Neural cell (in vitro differentiated cells): ENCODE measurements at regions not wholly inside any gene's neighbourhood (a gene's known extent, or its start where the extent isn't known, plus 50 kb on each side); places are given as distances from the start of the nearest gene placed in this dataset.

ENCODE experiments used
- H2AFZ ChIP-seq: fragments of 200-600, 300-800 bp; sonication (generic), shearing (Covaris generic); 2 replicates; pipeline ENCODE4 v1.6.0; 2014; ENCODE audit warnings: low read depth, mild to moderate bottlenecking, antibody characterized with exemption, low read length, moderate library complexity
- H3F3A ChIP-seq: fragments of 200-600 bp; shearing (Covaris generic); 2 replicates; pipeline ENCODE4 v1.6.1; 2016; ENCODE audit warnings: mild to moderate bottlenecking, moderate library complexity, mixed read lengths, antibody characterized with exemption, low read length; ENCODE audit not compliant: insufficient read depth, poor library complexity, severe bottlenecking
- H3K27ac ChIP-seq: fragments of 200-600, 300-800 bp; sonication (generic), shearing (Covaris generic); 2 replicates; pipeline ENCODE4 v1.5.1; 2014; ENCODE audit warnings: mild to moderate bottlenecking, low read length, moderate library complexity
- H3K27me3 ChIP-seq: fragments of 300-800, 200-600 bp; sonication (generic), shearing (Covaris generic); 2 replicates; pipeline ENCODE4 v1.6.0; 2014; ENCODE audit warnings: mild to moderate bottlenecking, low read depth, low read length, moderate library complexity; ENCODE audit not compliant: insufficient read depth
- H3K36me3 ChIP-seq: fragments of 300-800, 200-600 bp; sonication (generic), shearing (Covaris generic); 2 replicates; pipeline ENCODE4 v1.5.1; 2014; ENCODE audit warnings: mild to moderate bottlenecking, antibody characterized with exemption, low read length, moderate library complexity; ENCODE audit not compliant: insufficient read depth
- H3K4me2 ChIP-seq: fragments of 300-800, 200-600 bp; sonication (generic), shearing (Covaris generic); 2 replicates; pipeline ENCODE4 v1.6.0; 2014; ENCODE audit warnings: mild to moderate bottlenecking, low read length
- H3K4me3 ChIP-seq: fragments of 300-800, 200-600 bp; sonication (generic), shearing (Covaris generic); 2 replicates; pipeline ENCODE4 v1.5.1; 2014; ENCODE audit warnings: mild to moderate bottlenecking, low read length, moderate library complexity
- H3K79me2 ChIP-seq: fragments of 200-600 bp; shearing (Covaris generic); replicated peaks from 2 replicates; pipeline ENCODE4 v1.6.0; 2014; ENCODE audit warnings: mild to moderate bottlenecking, low read length, moderate library complexity; ENCODE audit not compliant: insufficient read depth
- H3K9ac ChIP-seq: fragments of 300-800, 200-600 bp; sonication (generic), shearing (Covaris generic); 2 replicates; pipeline ENCODE4 v1.6.1; 2016; ENCODE audit warnings: mild to moderate bottlenecking, low read length, mixed read lengths
- H3K9me2 ChIP-seq: fragments of 200-600 bp; shearing (Covaris generic); 2 replicates; pipeline ENCODE4 v1.6.1; 2016; ENCODE audit warnings: mild to moderate bottlenecking, low read length, mixed read lengths; ENCODE audit not compliant: insufficient read depth
- H3K9me3 ChIP-seq: fragments of 200-600, 300-800 bp; sonication (generic), shearing (Covaris generic); 2 replicates; pipeline ENCODE4 v1.6.1; 2016; ENCODE audit warnings: mild to moderate bottlenecking, mixed run types, low read length, moderate library complexity, mixed read lengths
- H4K20me1 ChIP-seq: fragments of 200-600 bp; shearing (Covaris generic); 2 replicates; pipeline ENCODE4 v1.6.1; 2016; ENCODE audit warnings: mild to moderate bottlenecking, mixed run types; ENCODE audit not compliant: insufficient read depth
- CTCF ChIP-seq: fragments of 450-650 bp; IDR thresholded peaks from 2 replicates; pipeline ENCODE4 v1.5.1; 2014; ENCODE audit warnings: antibody characterized with exemption, mild to moderate bottlenecking, moderate library complexity; ENCODE audit not compliant: poor library complexity, severe bottlenecking
- EP300 ChIP-seq: fragments of 450-650 bp; conservative IDR thresholded peaks from 2 replicates; pipeline ENCODE4 v1.6.1; 2014; ENCODE audit warnings: antibody characterized with exemption, mild to moderate bottlenecking, moderate library complexity; ENCODE audit not compliant: poor library complexity, severe bottlenecking
- EZH2 ChIP-seq: fragments of 200-600, 300-800 bp; shearing (Covaris generic), sonication (generic); IDR thresholded peaks from 2 replicates; pipeline ENCODE4 v1.6.1; 2014; ENCODE audit warnings: antibody characterized with exemption, low read length, borderline replicate concordance, mild to moderate bottlenecking; ENCODE audit not compliant: insufficient read depth, poor library complexity, severe bottlenecking
- MXI1 ChIP-seq: fragments of 450-650 bp; conservative IDR thresholded peaks from 2 replicates; pipeline ENCODE4 v1.6.1; 2014; ENCODE audit warnings: antibody characterized with exemption, mild to moderate bottlenecking; ENCODE audit not compliant: poor library complexity, severe bottlenecking
- POLR2AphosphoS5 ChIP-seq: IDR thresholded peaks from 2 replicates; pipeline ENCODE4 v1.6.1; 2012
- RAD21 ChIP-seq: fragments of 450-650 bp; conservative IDR thresholded peaks from 2 replicates; pipeline ENCODE4 v1.6.1; 2014; ENCODE audit warnings: antibody characterized with exemption, mild to moderate bottlenecking, moderate library complexity
- REST ChIP-seq: IDR thresholded peaks from 2 replicates; pipeline ENCODE4 v1.6.1; 2012; ENCODE audit warnings: borderline replicate concordance
- SMC3 ChIP-seq: fragments of 450-650 bp; conservative IDR thresholded peaks from 2 replicates; pipeline ENCODE4 v1.6.1; 2014; ENCODE audit warnings: antibody characterized with exemption, mild to moderate bottlenecking, moderate library complexity; ENCODE audit not compliant: poor library complexity
- TAF1 ChIP-seq: IDR thresholded peaks from 2 replicates; pipeline ENCODE4 v1.6.1; 2012; ENCODE audit warnings: low read depth

- H3K9ac ChIP-seq: no peak overlapping the region
- no peaks in the 10 kb centered on the region for H3K79me2 ChIP-seq
- no peak overlapping the region for H3K27ac ChIP-seq
- no peak overlapping the region for H2AFZ ChIP-seq
- H4K20me1 ChIP-seq: no peaks in the 10 kb centered on the region
- H3K4me3 ChIP-seq: no peak overlapping the region
- TF ChIP-seq POLR2AphosphoS5 (no peak), EZH2 (no peak), EP300 (no peak), RAD21 (no peak), REST (no peak), SMC3 (no peak), MXI1 (no peak), TAF1 (no peak)
- no peaks in the 10 kb centered on the region for H3K9me3 ChIP-seq
- H3F3A ChIP-seq: no peaks in the 10 kb centered on the region
- no peak overlapping the region for H3K4me2 ChIP-seq
- H3K36me3 ChIP-seq: no peaks in the 10 kb centered on the region
- no peaks in the 10 kb centered on the region for H3K9me2 ChIP-seq
- no peaks in the 10 kb centered on the region for H3K27me3 ChIP-seq
These were observed 195.1 kb downstream of the SI start for GRCh38 chr3:164883171-164883570.

GRCh38 chr3:164879201-164879600 is 199.1 kb downstream of the SI start:
- H2AFZ ChIP-seq: no peak overlapping the region
- no peak overlapping the region for H3K27ac ChIP-seq
- no peaks in the 10 kb centered on the region for H3K79me2 ChIP-seq
- H3K27me3 ChIP-seq: no peaks in the 10 kb centered on the region
- H3K9ac ChIP-seq: no peak overlapping the region
- no peak overlapping the region for H3K4me3 ChIP-seq
- no peaks in the 10 kb centered on the region for H3K9me3 ChIP-seq
- no peaks in the 10 kb centered on the region for H3K9me2 ChIP-seq
- H3F3A ChIP-seq: no peaks in the 10 kb centered on the region
- no peak for TF ChIP-seq MXI1
- TF ChIP-seq SMC3: no peak
- TF ChIP-seq RAD21: no peak
- TF ChIP-seq EZH2: no peak
- TF ChIP-seq POLR2AphosphoS5: no peak
- TF ChIP-seq REST: no peak
- TF ChIP-seq EP300: no peak
- TF ChIP-seq TAF1: no peak
- no peak for TF ChIP-seq CTCF
- no peaks in the 10 kb centered on the region for H3K36me3 ChIP-seq
- no peak overlapping the region for H3K4me2 ChIP-seq
- no peaks in the 10 kb centered on the region for H4K20me1 ChIP-seq
